Astrocyte (in vitro differentiated cells and primary cell): ENCODE measurements at regions not wholly inside any gene's neighbourhood (a gene's known extent, or its start where the extent isn't known, plus 50 kb on each side); places are given as distances from the start of the nearest gene placed in this dataset.

Experiments
- DNase-seq: peaks from one replicate; pipeline ENCODE4 v3.0.0-alpha.2; 2010; ENCODE audit warnings: low read depth
- FAIRE-seq: peaks from 2 replicates; lab custom pipeline; 2011; peaks lifted over from hg19 to GRCh38; lab: Jason Lieb, UNC
- H2AFZ ChIP-seq: 2 replicates; pipeline ENCODE4 v1.6.0; 2012; ENCODE audit warnings: low read depth, low read length, inconsistent platforms
- H3K27ac ChIP-seq: 2 replicates; pipeline ENCODE4 v1.5.1; 2011; ENCODE audit warnings: low read depth, low read length, inconsistent platforms
- H3K27me3 ChIP-seq: 2 replicates; pipeline ENCODE4 v1.6.0; 2011; ENCODE audit warnings: low read length, inconsistent platforms; ENCODE audit not compliant: insufficient read depth
- H3K36me3 ChIP-seq: 2 replicates; pipeline ENCODE4 v1.5.1; 2011; ENCODE audit warnings: low read length, inconsistent platforms; ENCODE audit not compliant: insufficient read depth
- H3K4me1 ChIP-seq: 2 replicates; pipeline ENCODE4 v1.5.1; 2011; ENCODE audit warnings: low read length, inconsistent platforms; ENCODE audit not compliant: insufficient read depth
- H3K4me2 ChIP-seq: 2 replicates; pipeline ENCODE4 v1.6.0; 2012; ENCODE audit warnings: low read length, inconsistent platforms
- H3K4me3 ChIP-seq: 2 replicates; pipeline ENCODE4 v1.5.1; 2011; ENCODE audit warnings: low read depth, mild to moderate bottlenecking, low read length, inconsistent platforms; ENCODE audit not compliant: insufficient read depth
- H3K79me2 ChIP-seq: 2 replicates; pipeline ENCODE4 v1.6.0; 2012; ENCODE audit warnings: mild to moderate bottlenecking, low read length, inconsistent platforms; ENCODE audit not compliant: insufficient read depth
- H3K9ac ChIP-seq: 2 replicates; pipeline ENCODE4 v1.6.0; 2012; ENCODE audit warnings: mild to moderate bottlenecking, low read length, inconsistent platforms
- H3K9me3 ChIP-seq: 2 replicates; pipeline ENCODE4 v1.5.1; 2012; ENCODE audit warnings: low read depth, mild to moderate bottlenecking, low read length, inconsistent platforms; ENCODE audit not compliant: insufficient read depth
- H4K20me1 ChIP-seq: 2 replicates; pipeline ENCODE4 v1.6.0; 2012; ENCODE audit warnings: low read length, inconsistent platforms; ENCODE audit not compliant: insufficient read depth
- H3K27ac Mint-ChIP-seq: one replicate; pipeline ENCODE4 v1.8.0; 2021; ENCODE audit warnings: mild to moderate bottlenecking, mixed read lengths; ENCODE audit not compliant: unreplicated experiment
- H3K27me3 Mint-ChIP-seq: one replicate; pipeline ENCODE4 v1.8.0; 2021; ENCODE audit warnings: low read depth, mixed read lengths; ENCODE audit not compliant: unreplicated experiment
- H3K36me3 Mint-ChIP-seq: one replicate; pipeline ENCODE4 v1.8.0; 2021; ENCODE audit warnings: low read depth, mixed read lengths; ENCODE audit not compliant: unreplicated experiment
- H3K4me1 Mint-ChIP-seq: one replicate; pipeline ENCODE4 v1.8.0; 2021; ENCODE audit warnings: low read depth, mixed read lengths; ENCODE audit not compliant: unreplicated experiment
- H3K4me3 Mint-ChIP-seq: one replicate; pipeline ENCODE4 v1.8.0; 2021; ENCODE audit warnings: mild to moderate bottlenecking, moderate library complexity, mixed read lengths; ENCODE audit not compliant: unreplicated experiment
- H3K9me3 Mint-ChIP-seq: one replicate; pipeline ENCODE4 v1.8.0; 2021; ENCODE audit warnings: mild to moderate bottlenecking, mixed read lengths; ENCODE audit not compliant: unreplicated experiment
- EZH2 ChIP-seq: IDR thresholded peaks from 2 replicates; pipeline ENCODE4 v1.6.1; 2012; ENCODE audit warnings: mild to moderate bottlenecking, low read length, inconsistent platforms; ENCODE audit not compliant: insufficient read depth
- TF ChIP-seq, protein P1 (sequence below): IDR thresholded peaks from 2 replicates; pipeline ENCODE4 v1.5.1; 2011; ENCODE audit warnings: low read depth, mild to moderate bottlenecking, inconsistent platforms, low read length, moderate library complexity; ENCODE audit not compliant: insufficient read depth

DNA sequence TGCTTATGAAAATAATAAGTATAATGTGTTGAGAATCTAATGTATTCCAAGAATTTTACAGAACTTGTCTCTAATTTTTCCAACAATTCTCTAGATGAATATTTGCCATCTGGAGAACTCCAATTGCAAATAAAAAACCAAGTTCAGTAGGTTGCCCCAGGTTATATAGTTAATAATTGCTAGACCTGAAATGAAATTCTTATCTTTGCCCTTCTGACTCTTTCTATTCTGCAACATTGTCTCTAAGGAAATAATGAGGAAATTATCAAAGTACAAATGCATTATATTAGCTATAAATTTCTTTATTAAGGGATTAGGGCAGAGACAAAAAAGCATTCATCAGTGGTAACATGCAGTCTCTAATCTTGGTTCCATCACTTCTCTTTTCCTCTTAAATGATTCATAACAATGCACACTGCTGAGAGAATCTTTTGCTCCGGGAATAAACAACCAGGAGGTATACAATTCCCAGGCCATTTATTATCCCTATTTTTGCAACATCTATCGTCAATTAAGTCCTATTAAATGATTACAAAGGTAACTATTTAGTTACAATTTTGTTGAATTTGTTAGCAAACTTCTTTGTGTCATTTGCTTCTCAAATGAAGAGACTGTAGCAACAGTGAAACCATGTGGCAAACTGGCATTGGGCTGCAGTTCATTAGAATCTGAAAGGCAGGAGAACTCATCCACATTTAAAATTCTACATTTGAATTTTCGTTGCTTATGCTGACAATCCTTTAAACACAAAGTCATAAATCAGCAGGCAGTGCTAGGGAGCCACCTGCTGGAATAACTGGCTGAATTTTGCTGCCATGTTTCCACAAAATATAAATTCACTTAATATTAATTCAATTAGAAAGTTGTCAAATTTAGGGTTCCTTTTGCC is 349.6 kb downstream of the KIF2B start:
- H3K79me2 ChIP-seq: no peaks in the 10 kb centered on the region
- H3K36me3 ChIP-seq: no peaks in the 10 kb centered on the region
- Mint-ChIP-seq H3K4me1 (no peaks in the 10 kb centered on the region), H3K27me3 (no peaks in the 10 kb centered on the region), H3K36me3 (no peaks in the 10 kb centered on the region), H3K27ac (no peak overlapping the region), H3K4me3 (no peak overlapping the region), H3K9me3 (no peaks in the 10 kb centered on the region)
- no peak overlapping the region for H3K9ac ChIP-seq
- H3K27me3 ChIP-seq: no peaks in the 10 kb centered on the region
- H3K4me3 ChIP-seq: no peak overlapping the region
- H3K9me3 ChIP-seq: no peaks in the 10 kb centered on the region
- H3K4me2 ChIP-seq: no peak overlapping the region
- no peaks in the 10 kb centered on the region for H4K20me1 ChIP-seq
- no peaks in the 10 kb centered on the region for H3K4me1 ChIP-seq
- FAIRE-seq: no peak
- no peak overlapping the region for H2AFZ ChIP-seq
- peak; percentile 0 for DNase-seq
- H3K27ac ChIP-seq: no peak overlapping the region
- no peak for TF ChIP-seq EZH2
- TF ChIP-seq, protein P1, sequence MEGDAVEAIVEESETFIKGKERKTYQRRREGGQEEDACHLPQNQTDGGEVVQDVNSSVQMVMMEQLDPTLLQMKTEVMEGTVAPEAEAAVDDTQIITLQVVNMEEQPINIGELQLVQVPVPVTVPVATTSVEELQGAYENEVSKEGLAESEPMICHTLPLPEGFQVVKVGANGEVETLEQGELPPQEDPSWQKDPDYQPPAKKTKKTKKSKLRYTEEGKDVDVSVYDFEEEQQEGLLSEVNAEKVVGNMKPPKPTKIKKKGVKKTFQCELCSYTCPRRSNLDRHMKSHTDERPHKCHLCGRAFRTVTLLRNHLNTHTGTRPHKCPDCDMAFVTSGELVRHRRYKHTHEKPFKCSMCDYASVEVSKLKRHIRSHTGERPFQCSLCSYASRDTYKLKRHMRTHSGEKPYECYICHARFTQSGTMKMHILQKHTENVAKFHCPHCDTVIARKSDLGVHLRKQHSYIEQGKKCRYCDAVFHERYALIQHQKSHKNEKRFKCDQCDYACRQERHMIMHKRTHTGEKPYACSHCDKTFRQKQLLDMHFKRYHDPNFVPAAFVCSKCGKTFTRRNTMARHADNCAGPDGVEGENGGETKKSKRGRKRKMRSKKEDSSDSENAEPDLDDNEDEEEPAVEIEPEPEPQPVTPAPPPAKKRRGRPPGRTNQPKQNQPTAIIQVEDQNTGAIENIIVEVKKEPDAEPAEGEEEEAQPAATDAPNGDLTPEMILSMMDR: peak; percentile 42

DNA sequence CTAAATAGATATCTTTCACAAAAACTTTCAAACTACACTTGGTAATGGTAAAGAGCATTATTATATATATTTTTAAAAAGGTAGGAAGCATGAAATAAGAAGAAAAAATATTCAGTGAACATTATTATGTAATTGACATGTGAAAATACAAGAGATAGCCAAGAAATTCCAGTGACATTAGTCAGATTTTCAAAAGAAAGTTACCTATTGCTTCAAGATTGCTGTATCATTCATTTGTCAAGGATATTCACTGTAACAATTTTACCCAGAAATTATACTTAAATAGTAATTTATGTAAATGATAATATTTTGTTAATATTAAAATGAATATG is 350.2 kb downstream of the KIF2B start:
- DNase-seq: no peak

DNA sequence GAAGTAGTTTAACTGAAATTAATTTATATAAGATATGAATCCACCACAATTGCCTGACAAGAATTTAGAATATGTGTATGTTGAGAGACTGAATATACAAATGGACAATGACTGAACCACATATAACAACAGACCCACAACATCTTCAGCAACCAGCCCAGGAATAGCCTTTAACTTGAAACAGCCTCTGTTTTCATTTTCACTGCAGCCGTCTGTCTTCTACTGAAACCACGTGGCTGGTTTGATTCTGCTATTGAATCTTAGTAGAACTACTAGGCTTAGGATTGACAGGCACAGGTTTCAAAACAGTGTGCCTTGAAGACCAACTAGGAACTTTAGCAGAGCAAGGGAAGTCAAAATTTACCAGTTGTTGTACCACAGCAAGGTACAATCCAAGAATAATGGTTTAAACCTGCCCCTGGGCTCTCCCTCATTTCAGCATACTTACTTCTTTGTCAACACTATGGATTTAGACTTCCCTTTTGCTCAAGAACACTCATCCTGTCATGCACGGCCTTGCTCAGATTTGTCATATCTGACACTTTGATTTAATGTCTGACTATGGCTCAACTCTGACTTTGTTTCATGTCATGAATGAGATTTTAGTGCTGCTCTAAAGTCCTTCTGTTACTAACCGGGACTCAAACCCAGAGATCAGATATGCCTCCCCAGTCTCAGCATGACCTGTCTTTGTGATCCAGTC is 355.0 kb downstream of the KIF2B start:
- H3K36me3 Mint-ChIP-seq: no peaks in the 10 kb centered on the region
- DNase-seq: no peak
- no peaks in the 10 kb centered on the region for H3K9me3 Mint-ChIP-seq
- no peak overlapping the region for H3K4me3 ChIP-seq
- TF ChIP-seq, protein P1: no peak
- TF ChIP-seq EZH2: no peak
- H2AFZ ChIP-seq: no peak overlapping the region
- H3K4me3 Mint-ChIP-seq: no peak overlapping the region
- H3K79me2 ChIP-seq: no peaks in the 10 kb centered on the region
- no peaks in the 10 kb centered on the region for H3K27me3 ChIP-seq
- H3K27me3 Mint-ChIP-seq: no peaks in the 10 kb centered on the region
- no peak overlapping the region for H3K4me2 ChIP-seq
- H3K4me1 Mint-ChIP-seq: no peaks in the 10 kb centered on the region
- no peaks in the 10 kb centered on the region for H3K4me1 ChIP-seq
- no peaks in the 10 kb centered on the region for H4K20me1 ChIP-seq
- no peak for FAIRE-seq
- H3K27ac ChIP-seq: no peak overlapping the region
- H3K9ac ChIP-seq: no peak overlapping the region
- H3K9me3 ChIP-seq: no peaks in the 10 kb centered on the region
- H3K27ac Mint-ChIP-seq: no peak overlapping the region
- H3K36me3 ChIP-seq: no peaks in the 10 kb centered on the region

More for the DNA sequence above, 350.2 kb downstream of the KIF2B start:
- Histone ChIP-seq H3K27ac (no peak overlapping the region), H3K36me3 (no peaks in the 10 kb centered on the region), H3K4me2 (no peak overlapping the region), H2AFZ (no peak overlapping the region), H3K79me2 (no peaks in the 10 kb centered on the region), H4K20me1 (no peaks in the 10 kb centered on the region), H3K9me3 (no peaks in the 10 kb centered on the region), H3K4me3 (no peak overlapping the region), H3K27me3 (no peaks in the 10 kb centered on the region), H3K9ac (no peak overlapping the region), H3K4me1 (no peaks in the 10 kb centered on the region)
- H3K9me3 Mint-ChIP-seq: no peaks in the 10 kb centered on the region
- TF ChIP-seq EZH2: no peak
- no peaks in the 10 kb centered on the region for H3K36me3 Mint-ChIP-seq
- no peak overlapping the region for H3K27ac Mint-ChIP-seq
- no peaks in the 10 kb centered on the region for H3K27me3 Mint-ChIP-seq
- H3K4me3 Mint-ChIP-seq: no peak overlapping the region
- H3K4me1 Mint-ChIP-seq: no peaks in the 10 kb centered on the region
- FAIRE-seq: no peak
